WI38 (cell line): ENCODE measurements at regions not wholly inside any gene's neighbourhood (a gene's known extent, or its start where the extent isn't known, plus 50 kb on each side); places are given as distances from the start of the nearest gene placed in this dataset.

Source experiments
- H3K4me3 ChIP-seq: 2 replicates; pipeline ENCODE4 v1.5.1; 2011; ENCODE audit warnings: low read depth, mild to moderate bottlenecking, control low read depth, low read length
- TF ChIP-seq, protein P1 (sequence below): IDR thresholded peaks from 2 replicates; pipeline ENCODE4 v1.5.1; 2012; ENCODE audit warnings: low read depth, mild to moderate bottlenecking, control low read depth, low read length

DNA sequence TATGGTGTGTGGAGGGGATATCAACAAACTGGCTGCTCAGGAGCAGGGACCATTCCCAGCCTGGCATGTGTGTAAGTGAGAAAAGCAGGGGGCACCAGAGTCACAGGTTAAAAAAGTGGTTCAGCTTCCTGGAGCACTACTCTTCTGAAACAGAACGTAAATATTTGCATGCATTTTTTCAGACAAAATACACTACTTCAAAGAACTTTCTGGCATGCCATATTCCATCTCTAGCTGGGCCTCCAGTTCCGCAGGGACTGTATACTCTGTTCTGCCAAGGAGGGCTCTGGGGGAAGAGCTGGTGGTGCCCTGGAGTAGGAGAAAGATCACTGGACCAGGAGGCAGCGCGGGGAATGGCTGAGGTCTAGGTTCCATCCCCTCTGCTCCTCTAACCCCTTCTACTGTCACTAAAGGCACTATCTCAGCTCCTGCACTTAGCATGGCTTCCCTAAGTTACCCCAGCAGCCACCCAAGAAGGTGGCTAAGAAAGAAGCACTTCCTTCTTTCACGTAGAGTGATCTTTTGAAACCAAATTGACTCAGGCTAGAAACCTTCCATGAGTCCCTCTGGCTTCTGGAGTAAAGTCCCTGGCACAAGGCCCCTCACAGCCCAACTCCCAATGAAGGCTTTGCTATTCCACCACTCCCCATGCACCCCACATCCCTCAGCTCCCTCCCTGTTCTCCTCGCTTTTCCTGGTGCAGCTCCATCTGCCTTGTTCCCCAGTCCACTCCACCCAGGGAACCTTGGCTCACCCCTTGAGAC lies 57.6 kb upstream of the CABLES1 start:
- H3K4me3 ChIP-seq = no peak overlapping the region
- TF ChIP-seq, protein P1, sequence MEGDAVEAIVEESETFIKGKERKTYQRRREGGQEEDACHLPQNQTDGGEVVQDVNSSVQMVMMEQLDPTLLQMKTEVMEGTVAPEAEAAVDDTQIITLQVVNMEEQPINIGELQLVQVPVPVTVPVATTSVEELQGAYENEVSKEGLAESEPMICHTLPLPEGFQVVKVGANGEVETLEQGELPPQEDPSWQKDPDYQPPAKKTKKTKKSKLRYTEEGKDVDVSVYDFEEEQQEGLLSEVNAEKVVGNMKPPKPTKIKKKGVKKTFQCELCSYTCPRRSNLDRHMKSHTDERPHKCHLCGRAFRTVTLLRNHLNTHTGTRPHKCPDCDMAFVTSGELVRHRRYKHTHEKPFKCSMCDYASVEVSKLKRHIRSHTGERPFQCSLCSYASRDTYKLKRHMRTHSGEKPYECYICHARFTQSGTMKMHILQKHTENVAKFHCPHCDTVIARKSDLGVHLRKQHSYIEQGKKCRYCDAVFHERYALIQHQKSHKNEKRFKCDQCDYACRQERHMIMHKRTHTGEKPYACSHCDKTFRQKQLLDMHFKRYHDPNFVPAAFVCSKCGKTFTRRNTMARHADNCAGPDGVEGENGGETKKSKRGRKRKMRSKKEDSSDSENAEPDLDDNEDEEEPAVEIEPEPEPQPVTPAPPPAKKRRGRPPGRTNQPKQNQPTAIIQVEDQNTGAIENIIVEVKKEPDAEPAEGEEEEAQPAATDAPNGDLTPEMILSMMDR = 0 out of 2 replicates have a peak, but pooled peaks have one; percentile 28

DNA sequence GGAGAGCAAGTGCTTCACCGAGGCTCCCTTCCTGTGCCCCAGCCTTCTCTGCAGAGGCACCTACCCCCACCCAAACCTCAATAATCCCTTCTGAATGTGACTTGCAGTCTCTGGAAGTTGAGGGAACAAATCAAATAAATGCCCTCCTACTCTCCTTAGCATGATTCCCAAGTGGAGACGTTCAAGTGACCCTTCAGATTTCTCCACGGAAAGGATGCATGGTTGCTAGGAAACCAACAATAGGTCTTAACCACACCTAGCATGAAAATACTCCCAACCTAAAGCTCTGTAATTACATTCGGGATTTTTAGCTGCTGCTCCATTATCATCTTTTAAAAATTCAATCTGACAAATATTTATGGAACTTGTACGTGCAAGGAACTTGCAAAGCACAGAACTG lies 50.2 kb upstream of the CABLES1 start:
- TF ChIP-seq, protein P1 = no peak
- no peak overlapping the region for H3K4me3 ChIP-seq
